Globus pallidus (tissue), 1 donor: ENCODE measurements at regions not wholly inside any gene's neighbourhood (a gene's known extent, or its start where the extent isn't known, plus 50 kb on each side); places are given as distances from the start of the nearest gene placed in this dataset.
"Not testable (repeated sequence)": the region's sequence is repeated elsewhere in the genome, so short reads cannot be mapped to it uniquely, and the experiment has no call there.

ENCODE experiments used
- DNase-seq: peaks from one replicate; pipeline ENCODE4 v3.0.0-alpha.2; 2015; ENCODE audit warnings: low spot score

- no peak for DNase-seq
Measured at GRCh38 chrX:82528525-82528924, 979.6 kb upstream of the POU3F4 start.

GRCh38 chrX:82534086-82534597 lies 973.9 kb upstream of the POU3F4 start:
- DNase-seq, result no peak

GRCh38 chrX:82537205-82537604 lies 970.9 kb upstream of the POU3F4 start:
- DNase-seq, result not testable (repeated sequence)

GRCh38 chrX:82541822-82542221 lies 966.3 kb upstream of the POU3F4 start:
- DNase-seq, result no peak

GRCh38 chrX:82552201-82552600 lies 955.9 kb upstream of the POU3F4 start:
- not testable (repeated sequence) for DNase-seq

GRCh38 chrX:82556588-82556987 lies 951.5 kb upstream of the POU3F4 start:
- DNase-seq, result no peak

GRCh38 chrX:82585868-82586267 lies 922.2 kb upstream of the POU3F4 start:
- no peak for DNase-seq

GRCh38 chrX:82589410-82589809 lies 918.7 kb upstream of the POU3F4 start:
- no peak for DNase-seq

- no peak for DNase-seq
Measured at GRCh38 chrX:82591421-82591820, 916.7 kb upstream of the POU3F4 start.

- DNase-seq, result no peak
Measured at GRCh38 chrX:82626978-82627377, 881.1 kb upstream of the POU3F4 start.

GRCh38 chrX:82627568-82627967 lies 880.5 kb upstream of the POU3F4 start:
- DNase-seq, result no peak

- DNase-seq, result no peak
Measured at GRCh38 chrX:82648062-82648461, 860.0 kb upstream of the POU3F4 start.

GRCh38 chrX:82649645-82650044 lies 858.4 kb upstream of the POU3F4 start:
- no peak for DNase-seq

- no peak for DNase-seq
Measured at GRCh38 chrX:82658492-82658891, 849.6 kb upstream of the POU3F4 start.

GRCh38 chrX:82666355-82666754 lies 841.7 kb upstream of the POU3F4 start:
- no peak for DNase-seq

- no peak for DNase-seq
Measured at GRCh38 chrX:82675104-82675503, 833.0 kb upstream of the POU3F4 start.

GRCh38 chrX:82676386-82676785 lies 831.7 kb upstream of the POU3F4 start:
- DNase-seq, result no peak

GRCh38 chrX:82677286-82677685 lies 830.8 kb upstream of the POU3F4 start:
- DNase-seq, result no peak

- DNase-seq, result no peak
Measured at GRCh38 chrX:82692991-82693390, 815.1 kb upstream of the POU3F4 start.

GRCh38 chrX:82695066-82695465 lies 813.0 kb upstream of the POU3F4 start:
- DNase-seq, result no peak

GRCh38 chrX:82703551-82703950 lies 804.5 kb upstream of the POU3F4 start:
- no peak for DNase-seq

- DNase-seq, result no peak
Measured at GRCh38 chrX:82711457-82711856, 796.6 kb upstream of the POU3F4 start.

GRCh38 chrX:82721891-82722290 lies 786.2 kb upstream of the POU3F4 start:
- DNase-seq, result no peak

GRCh38 chrX:82723806-82724205 lies 784.3 kb upstream of the POU3F4 start:
- no peak for DNase-seq

- DNase-seq, result not testable (repeated sequence)
Measured at GRCh38 chrX:82727436-82727835, 780.7 kb upstream of the POU3F4 start.
